Activated CD8-positive, alpha-beta T cell treated with anti-CD3 and anti-CD28 coated beads, Interleukin-2, amount 10 ng/mL, durations not matched to agents 7 days and 5 days (primary cell): ENCODE measurements at regions not wholly inside any gene's neighbourhood (a gene's known extent, or its start where the extent isn't known, plus 50 kb on each side); places are given as distances from the start of the nearest gene placed in this dataset.
"Not testable (repeated sequence)": the region's sequence is repeated elsewhere in the genome, so short reads cannot be mapped to it uniquely, and the experiment has no call there.

ENCODE experiments used
- ATAC-seq: fragments of 150-1000 bp; cut with Tn5 transposase; one replicate; pipeline ENCODE4 v1.10.0; 2021; ENCODE audit warnings: moderate library complexity
- CTCF ChIA-PET: fragments of 350-600 bp; sonication (Branson Sonifier 250); formaldehyde crosslinking; loops from one replicate; lab custom pipeline; 2021; ENCODE audit warnings: antibody characterized with exemption; lab: Charles Lee
- POLR2A ChIA-PET: fragments of 350-600 bp; sonication (Branson Sonifier 250); formaldehyde crosslinking; loops from one replicate; lab custom pipeline; 2021; ENCODE audit warnings: antibody characterized with exemption; lab: Charles Lee
- DNase-seq: peaks from one replicate; pipeline ENCODE4 v3.0.0-alpha.2; 2020
- H3K27ac Mint-ChIP-seq: one replicate; pipeline ENCODE4 v1.8.0; 2021; ENCODE audit warnings: mild to moderate bottlenecking, mixed read lengths
- H3K27me3 Mint-ChIP-seq: one replicate; pipeline ENCODE4 v1.8.0; 2021; ENCODE audit warnings: low read depth, mixed read lengths
- H3K36me3 Mint-ChIP-seq: one replicate; pipeline ENCODE4 v1.8.0; 2021; ENCODE audit warnings: low read depth, mixed read lengths
- H3K4me1 Mint-ChIP-seq: one replicate; pipeline ENCODE4 v1.8.0; 2021; ENCODE audit warnings: low read depth, mixed read lengths
- H3K4me3 Mint-ChIP-seq: one replicate; pipeline ENCODE4 v1.8.0; 2021; ENCODE audit warnings: mild to moderate bottlenecking, mixed read lengths
- H3K9me3 Mint-ChIP-seq: one replicate; pipeline ENCODE4 v1.8.0; 2022; ENCODE audit warnings: mixed read lengths; ENCODE audit not compliant: insufficient read depth

- CTCF ChIA-PET, result no interaction called here
- H3K27me3 Mint-ChIP-seq, result no peaks in the 10 kb centered on the region
Measured at GRCh38 chr10:8640878-8641277, 586.4 kb downstream of the GATA3 start.

GRCh38 chr10:8656261-8656660 lies 601.8 kb downstream of the GATA3 start:
- no peaks in the 10 kb centered on the region for H3K4me1 Mint-ChIP-seq
- H3K4me3 Mint-ChIP-seq, result no peak overlapping the region
- ChIA-PET POLR2A (no interaction called here), CTCF (no interaction called here)
- no peaks in the 10 kb centered on the region for H3K27me3 Mint-ChIP-seq
- no peaks in the 10 kb centered on the region for H3K9me3 Mint-ChIP-seq
- no peaks in the 10 kb centered on the region for H3K36me3 Mint-ChIP-seq
- no peak overlapping the region for H3K27ac Mint-ChIP-seq
- ATAC-seq (no peak), DNase-seq (no peak)

More at GRCh38 chr10:8640878-8641277, 586.4 kb downstream of the GATA3 start:
- Mint-ChIP-seq H3K27ac (no peak overlapping the region), H3K4me1 (no peaks in the 10 kb centered on the region), H3K4me3 (no peak overlapping the region), H3K36me3 (no peaks in the 10 kb centered on the region), H3K9me3 (no peaks in the 10 kb centered on the region)
- ATAC-seq, result no peak
- POLR2A ChIA-PET, result no interaction called here
- no peak for DNase-seq

DNA sequence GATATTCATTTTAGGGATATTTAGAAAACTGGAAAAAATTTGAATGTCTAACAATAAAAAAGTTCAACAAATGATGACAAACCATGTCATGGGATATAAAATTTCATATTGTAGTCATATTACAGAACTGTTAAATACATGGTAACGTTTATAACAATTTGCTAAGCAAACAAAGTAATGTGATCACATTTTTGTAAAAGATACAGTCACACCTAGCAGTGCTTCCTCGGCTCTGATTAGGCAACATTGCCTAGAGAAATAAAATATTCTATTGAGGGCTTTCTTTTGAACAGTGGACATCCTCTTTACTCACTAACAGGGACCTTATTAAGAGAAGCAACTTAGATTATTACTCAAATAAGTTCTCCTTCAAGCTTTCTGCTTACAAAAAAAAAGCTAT lies 605.5 kb downstream of the GATA3 start:
- ChIA-PET CTCF (no interaction called here), POLR2A (no interaction called here)
- H3K4me3 Mint-ChIP-seq, result no peak overlapping the region
- no peaks in the 10 kb centered on the region for H3K4me1 Mint-ChIP-seq
- H3K27ac Mint-ChIP-seq, result no peak overlapping the region
- no peaks in the 10 kb centered on the region for H3K9me3 Mint-ChIP-seq
- DNase-seq, result no peak
- no peaks in the 10 kb centered on the region for H3K36me3 Mint-ChIP-seq
- no peak for ATAC-seq
- no peaks in the 10 kb centered on the region for H3K27me3 Mint-ChIP-seq

DNA sequence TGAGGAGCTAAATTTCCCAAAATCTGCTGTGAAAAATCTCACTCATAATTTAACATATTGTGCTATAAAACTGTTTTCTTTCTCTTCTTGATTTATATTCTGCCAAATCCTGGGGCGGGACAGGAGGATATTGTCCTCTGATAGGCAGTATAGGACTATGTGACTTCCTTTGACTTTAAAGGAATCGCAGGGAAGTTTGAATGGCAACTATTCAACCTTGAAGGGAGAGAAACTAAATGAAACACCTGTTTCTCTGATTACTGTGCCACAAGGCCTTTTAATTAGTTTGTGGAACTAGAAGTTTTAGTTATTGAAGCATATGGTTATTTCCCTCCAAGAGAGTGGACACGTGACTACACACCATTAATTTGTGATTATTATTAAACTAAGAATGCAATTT lies 607.4 kb downstream of the GATA3 start:
- Mint-ChIP-seq H3K4me3 (no peak overlapping the region), H3K9me3 (no peaks in the 10 kb centered on the region), H3K4me1 (no peaks in the 10 kb centered on the region), H3K36me3 (no peaks in the 10 kb centered on the region), H3K27ac (no peak overlapping the region), H3K27me3 (no peaks in the 10 kb centered on the region)
- DNase-seq, result no peak
- POLR2A ChIA-PET, result no interaction called here
- CTCF ChIA-PET, result no interaction called here
- ATAC-seq, result no peak

- H3K27ac Mint-ChIP-seq, result no peak overlapping the region
- no peaks in the 10 kb centered on the region for H3K36me3 Mint-ChIP-seq
- H3K9me3 Mint-ChIP-seq, result no peaks in the 10 kb centered on the region
- ChIA-PET CTCF (no interaction called here), POLR2A (no interaction called here)
- no peaks in the 10 kb centered on the region for H3K4me1 Mint-ChIP-seq
- no peak overlapping the region for H3K4me3 Mint-ChIP-seq
- no peaks in the 10 kb centered on the region for H3K27me3 Mint-ChIP-seq
- no peak for DNase-seq
- no peak for ATAC-seq
Measured at GRCh38 chr10:8663131-8663530, 608.6 kb downstream of the GATA3 start.

DNA sequence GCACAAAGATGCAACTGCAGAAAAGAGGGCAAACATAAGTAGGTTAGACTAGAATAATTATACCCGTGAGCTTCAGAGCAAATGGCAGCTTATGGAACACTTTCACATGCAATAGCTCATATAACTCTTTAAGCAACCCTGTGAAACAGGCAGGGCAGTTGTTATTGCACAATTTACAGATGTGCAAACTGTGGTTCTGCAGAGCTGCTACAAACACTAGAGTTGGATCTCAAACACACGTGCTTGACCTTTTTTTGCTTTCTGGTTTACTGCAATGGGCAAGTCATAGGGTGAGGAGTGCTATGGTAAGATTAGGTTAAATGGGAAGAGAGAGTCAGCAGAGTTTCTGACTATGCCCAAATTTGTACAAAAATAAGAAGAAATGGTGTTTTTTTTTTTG lies 610.8 kb downstream of the GATA3 start:
- Mint-ChIP-seq H3K36me3 (no peaks in the 10 kb centered on the region), H3K4me3 (no peak overlapping the region), H3K27me3 (no peaks in the 10 kb centered on the region), H3K27ac (no peak overlapping the region), H3K4me1 (no peaks in the 10 kb centered on the region), H3K9me3 (no peaks in the 10 kb centered on the region)
- ChIA-PET POLR2A (no interaction called here), CTCF (no interaction called here)
- no peak for DNase-seq
- no peak for ATAC-seq

DNA sequence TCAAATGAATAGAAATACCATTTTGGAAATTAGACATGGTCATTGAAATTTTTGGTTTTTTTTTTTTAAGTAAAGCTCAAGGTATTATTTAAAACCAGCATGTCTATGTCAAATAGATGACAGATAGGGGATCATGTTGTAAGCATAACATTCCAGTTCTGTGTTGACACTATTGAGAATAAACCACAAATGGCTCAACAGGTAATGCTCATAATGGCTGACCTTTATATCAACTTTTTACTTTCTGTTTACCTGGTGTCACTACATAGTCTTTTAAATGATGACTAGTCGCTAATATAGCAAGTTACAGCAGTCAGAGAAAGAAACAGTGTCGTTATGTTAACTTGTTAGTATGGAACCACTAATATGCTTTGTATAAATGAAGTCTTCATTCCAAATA lies 616.0 kb downstream of the GATA3 start:
- POLR2A ChIA-PET, result no interaction called here
- no peaks in the 10 kb centered on the region for H3K36me3 Mint-ChIP-seq
- no peak for DNase-seq
- H3K27me3 Mint-ChIP-seq, result no peaks in the 10 kb centered on the region
- H3K9me3 Mint-ChIP-seq, result no peaks in the 10 kb centered on the region
- H3K4me1 Mint-ChIP-seq, result no peaks in the 10 kb centered on the region
- no peak overlapping the region for H3K27ac Mint-ChIP-seq
- no peak overlapping the region for H3K4me3 Mint-ChIP-seq
- CTCF ChIA-PET, result no interaction called here
- no peak for ATAC-seq

DNA sequence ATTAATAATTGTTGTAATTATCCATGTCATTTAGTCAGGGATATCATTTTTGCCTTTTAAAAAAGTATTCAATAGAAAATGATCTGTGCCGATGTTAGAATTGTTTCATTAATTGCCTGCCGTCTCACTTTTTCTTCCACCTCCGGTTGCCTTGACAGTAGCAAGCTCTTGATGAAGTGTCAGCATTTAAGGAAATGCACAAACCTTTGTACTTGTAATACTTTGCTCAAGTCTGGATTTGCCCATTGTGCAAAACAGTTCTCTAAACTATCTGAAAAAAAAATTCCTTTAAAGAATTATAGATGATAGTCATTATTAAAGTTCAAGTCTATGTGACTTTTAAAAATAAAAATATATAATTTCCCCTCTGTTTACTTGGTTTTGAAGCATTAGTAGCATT lies 619.7 kb downstream of the GATA3 start:
- CTCF ChIA-PET, result no interaction called here
- H3K36me3 Mint-ChIP-seq, result no peaks in the 10 kb centered on the region
- ATAC-seq, result no peak
- POLR2A ChIA-PET, result no interaction called here
- H3K4me3 Mint-ChIP-seq, result no peak overlapping the region
- H3K27me3 Mint-ChIP-seq, result no peaks in the 10 kb centered on the region
- H3K27ac Mint-ChIP-seq, result no peak overlapping the region
- DNase-seq, result no peak
- H3K9me3 Mint-ChIP-seq, result no peaks in the 10 kb centered on the region
- H3K4me1 Mint-ChIP-seq, result no peaks in the 10 kb centered on the region

DNA sequence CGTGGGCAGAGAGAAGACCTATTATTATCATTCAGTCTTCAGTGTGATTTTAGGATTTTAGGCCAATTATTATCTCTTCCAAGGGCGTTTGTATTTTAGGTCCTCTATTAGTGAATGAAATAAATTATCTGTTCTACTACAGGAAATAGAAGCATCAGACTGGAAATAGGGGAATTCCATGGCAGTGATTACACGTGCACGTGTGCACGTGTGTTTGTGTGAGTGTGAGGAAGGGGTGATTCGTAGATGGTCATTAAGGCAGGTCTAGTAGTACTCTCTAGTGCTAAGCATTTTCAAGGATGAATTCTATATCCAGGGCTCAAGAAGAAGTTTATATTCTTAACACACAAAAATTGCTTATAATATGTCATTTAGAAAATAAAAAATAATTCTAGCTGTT lies 623.2 kb downstream of the GATA3 start:
- ATAC-seq, result no peak
- DNase-seq, result no peak
- ChIA-PET CTCF (no interaction called here), POLR2A (no interaction called here)
- Mint-ChIP-seq H3K4me1 (no peaks in the 10 kb centered on the region), H3K36me3 (no peaks in the 10 kb centered on the region), H3K27me3 (no peaks in the 10 kb centered on the region), H3K27ac (no peak overlapping the region), H3K9me3 (no peaks in the 10 kb centered on the region), H3K4me3 (no peak overlapping the region)

DNA sequence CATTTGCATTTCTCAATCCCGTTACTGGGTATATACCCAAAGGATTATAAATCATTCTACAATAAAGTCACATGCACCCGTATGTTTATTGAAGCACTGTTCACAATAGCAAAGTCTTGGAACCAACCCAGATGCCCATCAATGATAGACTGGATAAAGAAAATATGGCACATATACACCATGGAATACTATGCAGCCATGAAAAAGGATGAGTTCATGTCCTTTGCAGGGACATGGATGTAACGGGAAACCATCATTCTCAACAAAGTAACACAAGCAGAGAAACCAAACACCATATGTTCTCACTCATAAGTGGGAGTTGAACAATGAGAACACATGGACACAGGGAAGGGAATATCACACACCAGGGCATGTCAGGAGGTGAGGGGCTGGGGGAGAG lies 630.4 kb downstream of the GATA3 start:
- H3K36me3 Mint-ChIP-seq, DNase-seq, POLR2A ChIA-PET, H3K4me3 Mint-ChIP-seq, H3K27ac Mint-ChIP-seq, H3K9me3 Mint-ChIP-seq, H3K27me3 Mint-ChIP-seq, ATAC-seq, H3K4me1 Mint-ChIP-seq, CTCF ChIA-PET: not testable (repeated sequence)

DNA sequence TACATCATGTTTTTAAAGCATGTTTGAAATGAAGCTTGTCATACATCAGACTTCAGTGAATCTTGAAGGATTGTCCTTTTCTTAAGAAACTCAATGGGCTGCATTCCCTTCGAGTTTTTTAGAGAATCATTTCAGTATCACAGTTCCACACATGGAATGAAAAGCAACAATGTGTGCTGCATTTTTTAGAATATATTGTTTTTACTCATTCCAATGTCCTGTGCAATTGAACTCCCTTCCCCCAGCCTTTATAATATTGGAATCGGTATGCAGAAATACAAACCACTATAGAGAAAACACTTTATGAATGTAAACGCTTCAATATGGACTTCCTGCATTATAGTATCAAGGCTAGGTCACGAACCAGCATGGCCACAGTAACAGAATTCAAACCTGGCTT lies 634.4 kb downstream of the GATA3 start:
- ChIA-PET POLR2A (no interaction called here), CTCF (no interaction called here)
- Mint-ChIP-seq H3K36me3 (no peaks in the 10 kb centered on the region), H3K27ac (no peak overlapping the region), H3K27me3 (no peaks in the 10 kb centered on the region), H3K9me3 (no peaks in the 10 kb centered on the region), H3K4me1 (no peaks in the 10 kb centered on the region), H3K4me3 (no peak overlapping the region)
- no peak for DNase-seq
- no peak for ATAC-seq

- no peak for ATAC-seq
- ChIA-PET POLR2A (no interaction called here), CTCF (interaction anchor here (0.5 kb wide), 1 partner anchor 9 kb away, joined by 3 read pairs; no protein-coding TSS in a partner anchor)
- Mint-ChIP-seq H3K4me1 (no peaks in the 10 kb centered on the region), H3K27me3 (no peaks in the 10 kb centered on the region), H3K27ac (no peak overlapping the region), H3K9me3 (no peaks in the 10 kb centered on the region), H3K36me3 (no peaks in the 10 kb centered on the region), H3K4me3 (no peak overlapping the region)
- DNase-seq, result no peak
Measured at GRCh38 chr10:8691498-8692017, 637.1 kb downstream of the GATA3 start.

DNA sequence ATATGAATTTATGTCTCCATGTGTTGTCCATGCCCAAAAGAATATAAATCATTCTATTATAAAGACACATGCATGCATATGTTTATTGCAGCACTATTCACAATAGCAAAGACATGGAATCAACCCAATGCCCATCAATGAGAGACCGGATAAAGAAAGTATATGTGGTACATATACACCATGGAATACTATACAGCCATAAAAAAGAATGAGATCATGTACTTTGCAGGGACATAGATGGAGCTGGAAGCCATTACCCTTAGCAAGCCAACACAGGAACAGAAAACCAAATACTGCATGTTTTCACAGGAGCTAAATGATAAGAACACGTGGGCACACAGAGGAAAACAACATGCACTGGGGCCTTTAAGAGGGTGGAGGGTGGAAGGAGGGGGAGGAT lies 639.1 kb downstream of the GATA3 start:
- CTCF ChIA-PET, H3K27me3 Mint-ChIP-seq, H3K4me1 Mint-ChIP-seq, POLR2A ChIA-PET, H3K4me3 Mint-ChIP-seq, H3K36me3 Mint-ChIP-seq, ATAC-seq, H3K27ac Mint-ChIP-seq, DNase-seq, H3K9me3 Mint-ChIP-seq: not testable (repeated sequence)
